ENCODE measurements at regions not wholly inside any gene's neighbourhood (a gene's known extent, or its start where the extent isn't known, plus 50 kb on each side); places are given as distances from the start of the nearest gene placed in this dataset.

DNA sequence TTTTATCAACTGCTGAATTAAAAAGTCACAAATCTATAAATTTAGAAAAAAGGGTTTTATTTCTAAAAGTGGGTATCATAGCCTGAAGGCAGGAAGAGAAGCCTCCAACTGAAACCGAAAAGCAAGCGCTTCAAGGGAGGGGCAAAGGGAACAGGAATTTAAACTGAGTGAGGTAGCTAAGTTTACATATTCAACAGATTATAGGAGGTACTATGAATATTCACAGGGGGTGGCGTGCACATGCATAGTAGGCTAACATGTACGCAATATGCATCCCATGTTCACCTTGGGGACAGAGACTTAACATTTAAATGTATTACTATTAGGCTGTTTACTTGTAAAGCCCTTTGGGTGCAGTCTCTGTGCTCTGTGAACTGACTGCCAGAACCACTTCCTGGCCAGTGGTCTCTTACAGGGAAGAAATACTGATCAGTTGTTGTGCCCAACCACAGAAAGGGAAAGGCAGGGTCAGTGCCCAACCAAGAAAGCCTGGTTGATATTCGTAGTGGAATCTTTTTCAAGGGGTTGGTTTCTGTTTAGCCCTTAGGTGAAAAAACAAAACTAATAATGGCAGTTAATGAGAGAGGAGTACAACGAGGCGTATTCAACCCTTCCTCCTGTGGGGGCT is 168.7 kb upstream of the GALNTL6 start:
- DNase-seq (ENCODE audit: low read depth, low spot score): no peak
- no peaks in the 10 kb centered on the region for H3K4me1 ChIP-seq (ENCODE audit: control insufficient read depth, insufficient read depth, low read length)
- H3K27me3 ChIP-seq (ENCODE audit: control insufficient read depth, insufficient read depth, low read length): no peaks in the 10 kb centered on the region
- H3K27ac ChIP-seq (ENCODE audit: low read length): no peak overlapping the region
- no peak overlapping the region for H3K4me3 ChIP-seq (ENCODE audit: low read length)
- H3K36me3 ChIP-seq (ENCODE audit: control insufficient read depth, insufficient read depth, low read length): no peaks in the 10 kb centered on the region
- WGBS (ENCODE audit: insufficient coverage, insufficient read length): no CpG with 5 or more reads among the region's 7 CpGs
- H3K9me3 ChIP-seq (ENCODE audit: control insufficient read depth, insufficient read depth, low read length): no peaks in the 10 kb centered on the region

- no peaks in the 10 kb centered on the region for H3K4me1 ChIP-seq (ENCODE audit: control insufficient read depth, insufficient read depth, low read length)
- H3K9me3 ChIP-seq (ENCODE audit: control insufficient read depth, insufficient read depth, low read length): no peaks in the 10 kb centered on the region
- DNase-seq (ENCODE audit: low read depth, low spot score): no peak
- H3K27ac ChIP-seq (ENCODE audit: low read length): no peak overlapping the region
- WGBS (ENCODE audit: insufficient coverage, insufficient read length): 100% methylated on average over 2 of the region's 5 CpGs
- H3K4me3 ChIP-seq (ENCODE audit: low read length): no peak overlapping the region
- no peaks in the 10 kb centered on the region for H3K27me3 ChIP-seq (ENCODE audit: control insufficient read depth, insufficient read depth, low read length)
- H3K36me3 ChIP-seq (ENCODE audit: control insufficient read depth, insufficient read depth, low read length): no peaks in the 10 kb centered on the region
Measured at GRCh38 chr4:171639540-171639939, 173.7 kb upstream of the GALNTL6 start.

DNA sequence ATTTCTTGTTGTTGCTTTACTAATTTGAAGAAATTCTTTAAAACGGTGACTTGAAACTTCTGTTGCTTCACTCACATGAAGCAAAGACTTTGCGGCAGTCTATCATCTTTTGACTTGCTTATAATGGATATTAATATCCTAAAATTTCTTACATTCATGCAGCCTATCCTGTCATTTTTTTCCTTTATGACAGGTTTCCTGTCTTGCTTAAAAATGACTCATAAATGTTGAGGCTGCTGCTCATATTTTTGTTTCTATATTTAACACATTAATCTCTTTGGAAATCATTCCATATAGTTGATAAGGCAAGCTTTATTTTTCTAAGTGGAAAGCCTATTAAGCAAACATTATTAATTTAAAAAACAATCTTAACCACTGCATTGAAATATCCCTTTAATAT is 176.6 kb upstream of the GALNTL6 start:
- DNase-seq (ENCODE audit: low read depth, low spot score): no peak
- WGBS (ENCODE audit: insufficient coverage, insufficient read length): no CpG with 5 or more reads among the region's 2 CpGs
- no peaks in the 10 kb centered on the region for H3K36me3 ChIP-seq (ENCODE audit: control insufficient read depth, insufficient read depth, low read length)
- no peak overlapping the region for H3K27ac ChIP-seq (ENCODE audit: low read length)
- no peak overlapping the region for H3K4me3 ChIP-seq (ENCODE audit: low read length)
- H3K4me1 ChIP-seq (ENCODE audit: control insufficient read depth, insufficient read depth, low read length): no peaks in the 10 kb centered on the region
- H3K27me3 ChIP-seq (ENCODE audit: control insufficient read depth, insufficient read depth, low read length): no peaks in the 10 kb centered on the region
- H3K9me3 ChIP-seq (ENCODE audit: control insufficient read depth, insufficient read depth, low read length): no peaks in the 10 kb centered on the region

DNA sequence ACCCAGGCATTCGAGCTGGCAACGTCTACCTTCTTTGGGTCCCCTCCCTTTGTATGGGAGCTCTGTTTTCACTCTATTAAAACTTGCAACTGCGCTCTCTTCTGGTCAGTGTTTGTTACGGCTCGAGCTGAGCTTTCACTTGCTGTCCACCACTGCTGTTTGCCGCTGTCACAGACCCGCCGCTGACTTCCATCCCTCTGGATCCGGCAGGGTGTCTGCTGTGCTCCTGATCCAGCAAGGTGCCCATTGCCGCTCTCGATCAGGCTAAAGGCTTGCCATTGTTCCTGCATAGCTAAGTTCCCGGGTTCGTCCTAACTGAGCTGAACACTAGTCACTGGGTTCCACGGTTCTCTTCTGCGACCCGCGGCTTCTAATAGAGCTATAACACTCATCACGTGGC is 183.5 kb upstream of the GALNTL6 start:
- no CpG with 5 or more reads among the region's 18 CpGs for WGBS (ENCODE audit: insufficient coverage, insufficient read length)
- Histone ChIP-seq H3K36me3 (ENCODE audit: control insufficient read depth, insufficient read depth, low read length) (no peaks in the 10 kb centered on the region), H3K27me3 (ENCODE audit: control insufficient read depth, insufficient read depth, low read length) (no peaks in the 10 kb centered on the region), H3K27ac (ENCODE audit: low read length) (no peak overlapping the region), H3K9me3 (ENCODE audit: control insufficient read depth, insufficient read depth, low read length) (no peaks in the 10 kb centered on the region), H3K4me1 (ENCODE audit: control insufficient read depth, insufficient read depth, low read length) (no peaks in the 10 kb centered on the region), H3K4me3 (ENCODE audit: low read length) (no peak overlapping the region)
- peak; percentile 9 for DNase-seq (ENCODE audit: low read depth, low spot score)

- DNase-seq (ENCODE audit: low read depth, low spot score): no peak
- H3K27me3 ChIP-seq (ENCODE audit: control insufficient read depth, insufficient read depth, low read length): no peaks in the 10 kb centered on the region
- WGBS (ENCODE audit: insufficient coverage, insufficient read length): no CpG with 5 or more reads among the region's 3 CpGs
- H3K4me1 ChIP-seq (ENCODE audit: control insufficient read depth, insufficient read depth, low read length): no peaks in the 10 kb centered on the region
- H3K36me3 ChIP-seq (ENCODE audit: control insufficient read depth, insufficient read depth, low read length): no peaks in the 10 kb centered on the region
- H3K4me3 ChIP-seq (ENCODE audit: low read length): no peak overlapping the region
- no peak overlapping the region for H3K27ac ChIP-seq (ENCODE audit: low read length)
- H3K9me3 ChIP-seq (ENCODE audit: control insufficient read depth, insufficient read depth, low read length): no peaks in the 10 kb centered on the region
Measured at GRCh38 chr4:171629182-171629581, 184.0 kb upstream of the GALNTL6 start.

GRCh38 chr4:171626554-171626953 is 186.7 kb upstream of the GALNTL6 start:
- no CpG with 5 or more reads among the region's 4 CpGs for WGBS (ENCODE audit: insufficient coverage, insufficient read length)
- Histone ChIP-seq H3K27ac (ENCODE audit: low read length) (no peak overlapping the region), H3K36me3 (ENCODE audit: control insufficient read depth, insufficient read depth, low read length) (no peaks in the 10 kb centered on the region), H3K27me3 (ENCODE audit: control insufficient read depth, insufficient read depth, low read length) (no peaks in the 10 kb centered on the region), H3K4me3 (ENCODE audit: low read length) (no peak overlapping the region), H3K9me3 (ENCODE audit: control insufficient read depth, insufficient read depth, low read length) (no peaks in the 10 kb centered on the region), H3K4me1 (ENCODE audit: control insufficient read depth, insufficient read depth, low read length) (no peaks in the 10 kb centered on the region)
- no peak for DNase-seq (ENCODE audit: low read depth, low spot score)

DNA sequence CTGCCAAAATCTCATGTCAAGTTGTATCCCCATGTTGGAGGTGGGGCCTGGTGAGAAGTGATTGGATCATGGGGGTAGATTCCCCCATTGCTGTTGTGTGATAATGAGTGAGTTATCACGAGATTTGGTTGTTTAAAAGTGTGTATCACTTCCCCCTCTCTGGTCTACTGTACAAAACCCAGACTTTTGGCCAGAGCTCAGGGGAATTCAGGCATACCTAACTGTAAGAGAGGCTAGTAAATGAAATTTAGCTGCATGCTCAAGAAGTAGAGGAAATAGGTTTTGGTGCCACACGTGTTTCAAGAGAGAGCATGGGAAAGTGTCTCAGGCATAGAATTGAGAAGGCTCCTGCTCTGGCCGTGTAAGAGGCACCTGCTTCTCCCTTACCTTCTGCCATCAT is 190.5 kb upstream of the GALNTL6 start:
- no CpG with 5 or more reads among the region's 3 CpGs for WGBS (ENCODE audit: insufficient coverage, insufficient read length)

GRCh38 chr4:171621646-171622045 is 191.6 kb upstream of the GALNTL6 start:
- H3K4me1 ChIP-seq (ENCODE audit: control insufficient read depth, insufficient read depth, low read length): no peaks in the 10 kb centered on the region
- H3K4me3 ChIP-seq (ENCODE audit: low read length): no peak overlapping the region
- H3K27me3 ChIP-seq (ENCODE audit: control insufficient read depth, insufficient read depth, low read length): no peaks in the 10 kb centered on the region
- H3K27ac ChIP-seq (ENCODE audit: low read length): no peak overlapping the region
- DNase-seq (ENCODE audit: low read depth, low spot score): no peak
- no peaks in the 10 kb centered on the region for H3K9me3 ChIP-seq (ENCODE audit: control insufficient read depth, insufficient read depth, low read length)
- no peaks in the 10 kb centered on the region for H3K36me3 ChIP-seq (ENCODE audit: control insufficient read depth, insufficient read depth, low read length)

More for the DNA sequence above, 190.5 kb upstream of the GALNTL6 start:
- Histone ChIP-seq H3K27ac (ENCODE audit: low read length) (no peak overlapping the region), H3K9me3 (ENCODE audit: control insufficient read depth, insufficient read depth, low read length) (no peaks in the 10 kb centered on the region), H3K27me3 (ENCODE audit: control insufficient read depth, insufficient read depth, low read length) (no peaks in the 10 kb centered on the region), H3K4me1 (ENCODE audit: control insufficient read depth, insufficient read depth, low read length) (no peaks in the 10 kb centered on the region), H3K4me3 (ENCODE audit: low read length) (no peak overlapping the region), H3K36me3 (ENCODE audit: control insufficient read depth, insufficient read depth, low read length) (no peaks in the 10 kb centered on the region)
- no peak for DNase-seq (ENCODE audit: low read depth, low spot score)

- no peak for DNase-seq (ENCODE audit: low read depth, low spot score)
- no CpG with 5 or more reads among the region's 2 CpGs for WGBS (ENCODE audit: insufficient coverage, insufficient read length)
- no peaks in the 10 kb centered on the region for H3K27me3 ChIP-seq (ENCODE audit: control insufficient read depth, insufficient read depth, low read length)
- no peaks in the 10 kb centered on the region for H3K9me3 ChIP-seq (ENCODE audit: control insufficient read depth, insufficient read depth, low read length)
- H3K4me1 ChIP-seq (ENCODE audit: control insufficient read depth, insufficient read depth, low read length): no peaks in the 10 kb centered on the region
- H3K36me3 ChIP-seq (ENCODE audit: control insufficient read depth, insufficient read depth, low read length): no peaks in the 10 kb centered on the region
- no peak overlapping the region for H3K4me3 ChIP-seq (ENCODE audit: low read length)
- H3K27ac ChIP-seq (ENCODE audit: low read length): no peak overlapping the region
Measured at GRCh38 chr4:171612907-171613306, 200.3 kb upstream of the GALNTL6 start.

- H3K4me1 ChIP-seq (ENCODE audit: control insufficient read depth, insufficient read depth, low read length): no peaks in the 10 kb centered on the region
- no peaks in the 10 kb centered on the region for H3K9me3 ChIP-seq (ENCODE audit: control insufficient read depth, insufficient read depth, low read length)
- no peak overlapping the region for H3K27ac ChIP-seq (ENCODE audit: low read length)
- no CpG with 5 or more reads among the region's 8 CpGs for WGBS (ENCODE audit: insufficient coverage, insufficient read length)
- H3K4me3 ChIP-seq (ENCODE audit: low read length): no peak overlapping the region
- DNase-seq (ENCODE audit: low read depth, low spot score): no peak
- H3K27me3 ChIP-seq (ENCODE audit: control insufficient read depth, insufficient read depth, low read length): no peaks in the 10 kb centered on the region
- no peaks in the 10 kb centered on the region for H3K36me3 ChIP-seq (ENCODE audit: control insufficient read depth, insufficient read depth, low read length)
Measured at GRCh38 chr4:171602638-171603355, 210.4 kb upstream of the GALNTL6 start.

- Histone ChIP-seq H3K4me1 (ENCODE audit: control insufficient read depth, insufficient read depth, low read length) (no peaks in the 10 kb centered on the region), H3K27ac (ENCODE audit: low read length) (no peak overlapping the region), H3K36me3 (ENCODE audit: control insufficient read depth, insufficient read depth, low read length) (no peaks in the 10 kb centered on the region), H3K27me3 (ENCODE audit: control insufficient read depth, insufficient read depth, low read length) (no peaks in the 10 kb centered on the region), H3K4me3 (ENCODE audit: low read length) (no peak overlapping the region), H3K9me3 (ENCODE audit: control insufficient read depth, insufficient read depth, low read length) (no peaks in the 10 kb centered on the region)
- no peak for DNase-seq (ENCODE audit: low read depth, low spot score)
- WGBS (ENCODE audit: insufficient coverage, insufficient read length): no CpG with 5 or more reads among the region's 3 CpGs
Measured at GRCh38 chr4:171601091-171601490, 212.1 kb upstream of the GALNTL6 start.

All from iPS DF 6.9 (cell line).